ENCODE measurements at regions not wholly inside any gene's neighbourhood (a gene's known extent, or its start where the extent isn't known, plus 50 kb on each side); places are given as distances from the start of the nearest gene placed in this dataset.

DNA sequence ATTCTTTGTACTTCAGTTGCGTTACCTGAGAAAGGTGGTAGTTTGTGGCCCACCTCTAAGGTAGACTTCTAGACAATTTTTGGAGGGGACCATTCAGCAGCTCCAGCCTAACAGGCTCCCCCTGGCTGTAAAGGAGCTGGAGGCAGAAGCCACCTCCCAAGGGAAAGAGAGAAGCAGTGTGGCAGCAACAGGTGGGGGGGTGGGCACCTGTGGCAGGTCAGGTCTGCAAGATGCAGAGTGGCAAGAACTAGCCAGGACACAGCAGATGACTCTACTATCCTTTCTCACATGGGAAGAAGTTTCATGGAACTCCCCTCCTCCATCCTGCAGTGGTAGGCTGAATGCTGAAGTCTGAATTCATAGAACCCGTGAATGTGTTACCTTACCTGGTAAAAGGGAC is 148.3 kb upstream of the DTNBP1 start:
- no peak for ATAC-seq
- intact Hi-C loops (cut with DNase I), result no loop called here
- no peak overlapping the region for H3K27ac ChIP-seq
- no peaks in the 10 kb centered on the region for H3K4me1 ChIP-seq
- H3K27me3 ChIP-seq (ENCODE audit: insufficient read depth in 3 of 3, low read length in 2 of 3), result no peaks in the 10 kb centered on the region
- no peak for DNase-seq
- H3K4me3 ChIP-seq, result no peak overlapping the region
- WGBS, 3 donors, result 95 to 99% (median 97%) methylated on average over 2 of the region's 2 CpGs
- TF ChIP-seq, protein P1, sequence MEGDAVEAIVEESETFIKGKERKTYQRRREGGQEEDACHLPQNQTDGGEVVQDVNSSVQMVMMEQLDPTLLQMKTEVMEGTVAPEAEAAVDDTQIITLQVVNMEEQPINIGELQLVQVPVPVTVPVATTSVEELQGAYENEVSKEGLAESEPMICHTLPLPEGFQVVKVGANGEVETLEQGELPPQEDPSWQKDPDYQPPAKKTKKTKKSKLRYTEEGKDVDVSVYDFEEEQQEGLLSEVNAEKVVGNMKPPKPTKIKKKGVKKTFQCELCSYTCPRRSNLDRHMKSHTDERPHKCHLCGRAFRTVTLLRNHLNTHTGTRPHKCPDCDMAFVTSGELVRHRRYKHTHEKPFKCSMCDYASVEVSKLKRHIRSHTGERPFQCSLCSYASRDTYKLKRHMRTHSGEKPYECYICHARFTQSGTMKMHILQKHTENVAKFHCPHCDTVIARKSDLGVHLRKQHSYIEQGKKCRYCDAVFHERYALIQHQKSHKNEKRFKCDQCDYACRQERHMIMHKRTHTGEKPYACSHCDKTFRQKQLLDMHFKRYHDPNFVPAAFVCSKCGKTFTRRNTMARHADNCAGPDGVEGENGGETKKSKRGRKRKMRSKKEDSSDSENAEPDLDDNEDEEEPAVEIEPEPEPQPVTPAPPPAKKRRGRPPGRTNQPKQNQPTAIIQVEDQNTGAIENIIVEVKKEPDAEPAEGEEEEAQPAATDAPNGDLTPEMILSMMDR (IDR thresholded peaks at IDR 0.05), result no peak
- no peaks in the 10 kb centered on the region for H3K36me3 ChIP-seq (ENCODE audit: insufficient read depth in 1 of 2, low read depth in 1 of 2)
- H3K9me3 ChIP-seq, result no peaks in the 10 kb centered on the region

DNA sequence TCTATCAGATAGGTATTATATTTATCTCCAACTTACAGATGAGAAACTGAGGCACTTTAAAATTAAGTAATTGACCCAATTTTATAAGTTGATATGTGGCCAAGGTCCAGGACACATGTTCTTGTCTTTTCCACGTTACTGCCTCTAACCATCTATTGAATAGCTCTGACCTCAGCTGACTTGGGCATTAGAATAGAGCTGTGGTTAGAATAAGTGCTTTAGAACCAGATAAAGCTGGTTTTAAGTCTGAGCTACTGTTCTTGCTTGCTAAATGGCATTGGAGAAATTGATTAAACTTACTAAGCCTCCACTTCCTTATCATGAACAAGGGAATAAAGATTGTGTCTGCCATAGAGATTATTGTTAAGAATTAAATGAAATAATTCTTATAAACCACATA is 147.8 kb upstream of the DTNBP1 start:
- intact Hi-C loops (cut with DNase I), result no loop called here
- H3K4me1 ChIP-seq, result no peaks in the 10 kb centered on the region
- H3K27me3 ChIP-seq (ENCODE audit: insufficient read depth in 3 of 3, low read length in 2 of 3), result no peaks in the 10 kb centered on the region
- no peak overlapping the region for H3K27ac ChIP-seq
- 40 to 77% (median 42%) methylated on average over 1 of the region's 1 CpG for WGBS, 3 donors
- H3K9me3 ChIP-seq, result no peaks in the 10 kb centered on the region
- no peak for ATAC-seq
- no peak overlapping the region for H3K4me3 ChIP-seq
- DNase-seq, result no peak
- H3K36me3 ChIP-seq (ENCODE audit: insufficient read depth in 1 of 2, low read depth in 1 of 2), result no peaks in the 10 kb centered on the region
- TF ChIP-seq, protein P1 (IDR thresholded peaks at IDR 0.05), result no peak

DNA sequence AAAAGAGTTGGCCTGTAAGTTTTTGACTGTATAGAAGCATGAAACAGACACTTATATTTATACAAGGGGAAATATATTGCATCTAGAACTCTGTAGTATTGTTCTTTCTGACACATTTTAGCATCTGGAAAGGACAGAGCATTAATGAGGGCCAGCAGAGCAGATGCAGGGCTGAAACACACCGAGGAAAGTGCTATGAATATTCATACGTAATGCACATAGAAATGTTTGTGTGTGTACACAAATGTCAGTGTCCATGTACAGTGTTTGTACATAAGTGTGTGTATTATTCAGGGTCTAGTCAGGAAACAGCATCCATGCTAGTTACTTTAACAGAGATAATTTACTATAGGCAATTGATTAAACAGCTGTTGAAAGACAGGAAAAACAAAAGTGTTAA is 146.5 kb upstream of the DTNBP1 start:
- TF ChIP-seq, protein P1 (IDR thresholded peaks at IDR 0.05), result no peak
- Histone ChIP-seq H3K4me3 (no peak overlapping the region), H3K9me3 (no peaks in the 10 kb centered on the region), H3K36me3 (ENCODE audit: insufficient read depth in 1 of 2, low read depth in 1 of 2) (no peaks in the 10 kb centered on the region), H3K27ac (no peak overlapping the region), H3K27me3 (ENCODE audit: insufficient read depth in 3 of 3, low read length in 2 of 3) (no peaks in the 10 kb centered on the region), H3K4me1 (no peaks in the 10 kb centered on the region)
- DNase-seq (no peak), ATAC-seq (no peak)
- intact Hi-C loops (cut with DNase I), result no loop called here
- 73 to 86% (median 75%) methylated on average over 2 of the region's 2 CpGs for WGBS, 3 donors

DNA sequence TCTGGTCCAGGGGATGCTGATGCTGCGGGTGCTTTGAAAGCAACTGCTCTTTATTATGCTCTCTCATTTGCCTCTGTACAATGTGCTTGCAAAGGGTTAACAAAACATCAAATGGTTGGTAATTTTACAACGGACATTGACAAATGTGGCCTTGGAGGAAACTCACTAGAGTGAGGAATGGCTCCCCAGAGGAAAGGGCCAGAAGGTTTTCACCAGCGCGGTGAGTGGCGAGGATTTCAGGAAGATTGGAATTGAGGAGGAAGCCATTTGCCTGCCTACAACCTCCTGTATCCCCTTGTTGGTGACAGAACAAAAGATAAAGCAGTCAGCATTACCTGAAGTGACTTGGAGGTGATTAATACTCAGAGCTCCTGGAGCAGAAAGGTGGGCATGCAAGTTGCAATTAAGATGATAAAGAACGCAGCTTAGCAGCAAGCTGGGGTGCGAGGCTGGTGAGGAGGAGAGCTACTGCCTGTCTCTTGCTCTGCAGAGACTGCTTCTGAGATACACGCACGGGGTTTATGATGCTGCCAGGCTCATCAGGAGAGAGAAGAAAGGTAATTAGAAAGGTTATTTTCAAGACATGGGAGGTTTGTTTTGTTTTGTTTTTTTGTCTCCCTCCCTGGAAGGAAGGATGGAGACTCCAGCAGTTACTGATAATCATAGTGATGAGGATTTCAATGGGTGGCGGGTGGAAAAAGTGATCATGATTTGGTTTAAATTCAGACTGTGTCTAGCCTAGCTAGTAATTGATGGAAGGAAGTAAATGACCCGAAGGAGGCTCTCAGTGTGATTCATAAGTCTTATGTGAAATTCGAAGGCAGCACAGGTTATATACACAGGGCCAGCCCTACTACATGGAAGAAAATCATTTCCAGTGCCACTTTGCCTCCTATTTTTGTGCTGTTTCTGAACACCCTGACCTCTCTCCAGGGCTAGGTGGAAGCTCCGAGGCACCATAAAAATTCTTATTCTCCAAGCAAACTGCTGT is 141.6 kb upstream of the DTNBP1 start:
- Histone ChIP-seq H3K27me3 (ENCODE audit: insufficient read depth in 3 of 3, low read length in 2 of 3) (no peaks in the 10 kb centered on the region), H3K27ac (no peak overlapping the region), H3K36me3 (ENCODE audit: insufficient read depth in 1 of 2, low read depth in 1 of 2) (no peaks in the 10 kb centered on the region), H3K9me3 (no peaks in the 10 kb centered on the region), H3K4me1 (no peaks in the 10 kb centered on the region), H3K4me3 (no peak overlapping the region)
- 36 to 42% (median 41%) methylated on average over 13 of the region's 13 CpGs for WGBS, 3 donors
- TF ChIP-seq, protein P1 (IDR thresholded peaks at IDR 0.05), result no peak
- intact Hi-C loops (cut with DNase I), result no loop called here
- DNase-seq (no peak), ATAC-seq (no peak)
